SHP77 treated with DMSO at 0.1 percent for 48 hours (cell line): ENCODE measurements at regions not wholly inside any gene's neighbourhood (a gene's known extent, or its start where the extent isn't known, plus 50 kb on each side); places are given as distances from the start of the nearest gene placed in this dataset.
A peak's percentile ranks its signal among the peaks of the same experiment; 100 is the strongest.

Source experiments
- DNase-seq: peaks from one replicate; lab custom pipeline; 2025; lab: John Stamatoyannopoulos, UW

- no peak for DNase-seq
These were observed 233.1 kb upstream of the PLSCR5 start for GRCh38 chr3:146838221-146838620.

- no peak for DNase-seq
These were observed 229.8 kb upstream of the PLSCR5 start for GRCh38 chr3:146834917-146835316.

GRCh38 chr3:146832857-146833458 is 227.8 kb upstream of the PLSCR5 start:
- no peak for DNase-seq

- no peak for DNase-seq
These were observed 226.5 kb upstream of the PLSCR5 start for GRCh38 chr3:146831659-146832058.

GRCh38 chr3:146830231-146830630 is 225.1 kb upstream of the PLSCR5 start:
- no peak for DNase-seq

GRCh38 chr3:146827836-146828235 is 222.7 kb upstream of the PLSCR5 start:
- DNase-seq, result no peak

GRCh38 chr3:146823622-146824021 is 218.5 kb upstream of the PLSCR5 start:
- no peak for DNase-seq

GRCh38 chr3:146818866-146819265 is 213.7 kb upstream of the PLSCR5 start:
- no peak for DNase-seq

GRCh38 chr3:146818301-146818700 is 213.2 kb upstream of the PLSCR5 start:
- DNase-seq, result no peak

- peak; percentile 34 for DNase-seq
These were observed 212.6 kb upstream of the PLSCR5 start for GRCh38 chr3:146817704-146818103.

GRCh38 chr3:146814601-146815315 is 209.6 kb upstream of the PLSCR5 start:
- DNase-seq, result no peak

GRCh38 chr3:146813496-146813895 is 208.3 kb upstream of the PLSCR5 start:
- no peak for DNase-seq

GRCh38 chr3:146803745-146804144 is 198.6 kb upstream of the PLSCR5 start:
- DNase-seq, result no peak

- no peak for DNase-seq
These were observed 196.3 kb upstream of the PLSCR5 start for GRCh38 chr3:146801492-146801891.

GRCh38 chr3:146800484-146800883 is 195.3 kb upstream of the PLSCR5 start:
- no peak for DNase-seq

GRCh38 chr3:146796078-146796477 is 190.9 kb upstream of the PLSCR5 start:
- DNase-seq, result no peak

- DNase-seq, result no peak
These were observed 178.3 kb upstream of the PLSCR5 start for GRCh38 chr3:146783446-146783845.

GRCh38 chr3:146781606-146782005 is 176.5 kb upstream of the PLSCR5 start:
- no peak for DNase-seq

- DNase-seq, result no peak
These were observed 175.9 kb upstream of the PLSCR5 start for GRCh38 chr3:146781059-146781458.

- no peak for DNase-seq
These were observed 175.1 kb upstream of the PLSCR5 start for GRCh38 chr3:146780251-146780650.

- DNase-seq, result no peak
These were observed 172.8 kb upstream of the PLSCR5 start for GRCh38 chr3:146777941-146778340.

GRCh38 chr3:146772211-146772743 is 167.1 kb upstream of the PLSCR5 start:
- no peak for DNase-seq

- no peak for DNase-seq
These were observed 165.7 kb upstream of the PLSCR5 start for GRCh38 chr3:146770881-146771280.

- DNase-seq, result no peak
These were observed 165.2 kb upstream of the PLSCR5 start for GRCh38 chr3:146770301-146770700.
